ENCODE measurements at regions not wholly inside any gene's neighbourhood (a gene's known extent, or its start where the extent isn't known, plus 50 kb on each side); places are given as distances from the start of the nearest gene placed in this dataset.
"Not testable (repeated sequence)": the region's sequence is repeated elsewhere in the genome, so short reads cannot be mapped to it uniquely, and the experiment has no call there.

DNA sequence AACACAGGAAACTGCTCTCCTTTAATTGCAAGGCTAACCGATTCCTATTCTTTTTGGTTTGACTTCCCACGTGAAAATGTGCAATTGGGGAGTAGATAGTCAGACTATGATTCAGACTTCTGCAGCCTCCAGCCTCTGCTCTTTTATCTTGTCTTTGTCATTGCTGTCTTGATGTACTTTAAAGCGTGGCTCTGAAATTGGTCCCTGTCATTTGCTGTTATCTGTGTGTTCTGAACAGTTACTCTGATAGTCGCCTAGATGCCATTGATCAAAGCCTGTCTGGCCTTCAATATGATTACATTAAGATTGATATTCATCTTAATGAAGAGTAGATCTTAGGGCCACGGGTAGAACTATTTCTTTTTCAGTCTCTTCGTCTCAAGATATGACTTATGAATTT is 799.2 kb downstream of the REEP3 start:
- no peak for DNase-seq (ENCODE audit: low read depth)

DNA sequence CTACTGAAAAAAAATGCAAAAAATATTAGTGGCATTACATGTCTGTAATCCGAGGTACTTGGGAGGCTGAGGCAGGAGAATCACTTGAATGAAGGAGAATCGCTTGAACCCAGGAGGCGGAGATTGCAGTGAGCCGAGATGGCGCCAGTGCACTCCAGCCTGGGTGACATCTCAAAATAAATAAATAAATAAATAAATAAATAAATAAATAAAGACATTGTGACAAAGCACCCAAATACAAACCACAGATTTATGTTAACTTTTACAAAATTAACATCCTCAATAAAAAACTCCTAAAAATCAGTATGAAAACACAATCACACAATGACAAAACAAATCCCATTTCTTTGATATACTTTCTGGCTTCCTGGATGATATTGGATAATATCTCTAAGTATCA is 808.3 kb downstream of the REEP3 start:
- DNase-seq (ENCODE audit: low read depth): no peak

DNA sequence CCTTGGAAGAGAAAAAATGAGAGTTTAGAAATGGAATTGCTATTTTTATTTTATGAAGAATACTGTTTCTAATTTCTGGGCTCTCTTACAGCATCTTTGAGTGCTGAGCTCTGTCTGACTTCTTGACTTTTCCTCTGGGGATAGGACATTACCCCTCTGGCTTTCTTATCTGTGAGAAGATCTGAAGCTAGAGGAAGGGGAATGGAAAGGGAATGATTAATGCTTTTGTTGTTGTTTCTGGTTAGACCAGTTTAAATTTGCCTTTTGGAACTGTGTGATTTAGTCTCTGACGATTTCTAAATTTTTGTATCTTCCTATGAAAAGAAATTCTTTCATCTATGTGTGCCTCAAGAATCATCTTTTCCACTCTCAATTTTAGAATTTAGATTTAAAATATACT is 811.4 kb downstream of the REEP3 start:
- no peak for DNase-seq (ENCODE audit: low read depth)

DNA sequence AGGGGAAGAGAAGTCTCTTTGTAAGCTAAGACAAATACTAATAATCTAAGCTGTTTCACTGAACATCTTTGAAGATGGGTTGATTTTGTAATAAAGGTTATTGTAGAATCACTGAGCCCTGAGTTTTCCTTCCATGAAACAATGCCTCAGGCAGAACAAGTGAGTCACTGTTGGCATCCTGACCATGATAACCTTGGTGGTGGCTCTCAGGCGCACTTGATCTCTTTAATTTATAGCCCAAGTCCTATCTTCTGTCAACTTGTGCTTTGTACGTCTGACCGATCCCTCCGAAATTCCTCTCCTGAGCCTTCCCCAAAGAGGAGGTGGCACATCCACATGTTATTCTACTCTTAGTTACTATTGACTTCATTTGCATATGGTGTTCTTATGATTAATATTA is 812.9 kb downstream of the REEP3 start:
- no peak for DNase-seq (ENCODE audit: low read depth)

DNA sequence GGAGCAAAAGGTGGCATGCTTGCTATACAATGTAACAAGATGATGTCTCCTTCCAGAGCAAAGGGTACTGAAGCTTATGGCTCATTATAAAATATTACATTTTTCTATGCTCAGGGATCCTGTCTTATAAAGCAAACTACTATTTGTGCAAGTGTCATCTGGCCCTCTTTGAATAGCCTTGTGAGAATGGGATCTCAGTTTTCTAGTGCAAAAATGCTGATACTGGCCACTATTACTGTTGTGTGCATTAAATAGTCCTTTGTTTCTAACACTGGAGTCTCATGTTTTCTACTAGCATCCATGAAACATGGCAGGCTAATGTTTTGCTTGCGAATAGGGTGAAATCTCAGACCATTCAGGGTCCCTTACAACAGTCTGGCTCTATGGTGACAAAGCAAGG is 823.0 kb downstream of the REEP3 start:
- no peak for DNase-seq (ENCODE audit: low read depth)

DNA sequence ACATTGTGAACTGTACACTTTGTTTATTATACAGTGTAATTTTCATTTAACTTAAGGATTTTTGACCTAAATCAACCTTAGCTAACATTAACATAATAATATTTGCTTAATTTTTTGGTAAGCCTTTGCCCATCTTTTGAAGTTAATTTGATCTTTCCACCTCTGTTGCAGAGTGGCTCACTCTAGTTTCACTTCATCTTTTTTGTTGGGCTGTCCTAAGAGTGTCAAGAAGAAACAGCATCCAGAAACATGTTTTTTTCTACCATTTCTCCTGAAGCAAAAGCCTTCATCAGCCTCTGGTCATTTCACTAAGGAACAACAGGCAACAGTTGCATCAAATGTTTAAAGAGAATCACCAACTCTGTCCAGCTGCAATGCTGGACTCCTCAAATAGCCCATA is 824.7 kb downstream of the REEP3 start:
- no peak for DNase-seq (ENCODE audit: low read depth)

DNA sequence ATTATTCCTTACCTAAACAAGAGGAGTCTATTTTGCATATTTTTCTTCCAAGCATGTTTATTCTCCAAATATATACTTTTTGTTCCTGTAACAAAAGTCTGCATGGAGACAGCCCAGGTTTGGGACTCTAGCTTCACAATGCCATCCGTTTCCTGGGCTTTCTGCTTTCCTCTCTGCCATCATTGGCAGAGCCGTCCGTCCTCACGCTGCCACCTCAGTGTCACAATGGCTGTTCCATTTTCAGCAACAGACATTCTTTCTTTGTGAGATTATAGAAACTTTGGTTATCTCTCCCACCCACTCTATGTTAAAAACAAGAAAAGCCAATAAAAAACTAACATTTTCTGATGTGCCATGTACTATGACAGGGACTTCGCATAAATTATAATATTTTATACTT is 825.2 kb downstream of the REEP3 start:
- no peak for DNase-seq (ENCODE audit: low read depth)

DNA sequence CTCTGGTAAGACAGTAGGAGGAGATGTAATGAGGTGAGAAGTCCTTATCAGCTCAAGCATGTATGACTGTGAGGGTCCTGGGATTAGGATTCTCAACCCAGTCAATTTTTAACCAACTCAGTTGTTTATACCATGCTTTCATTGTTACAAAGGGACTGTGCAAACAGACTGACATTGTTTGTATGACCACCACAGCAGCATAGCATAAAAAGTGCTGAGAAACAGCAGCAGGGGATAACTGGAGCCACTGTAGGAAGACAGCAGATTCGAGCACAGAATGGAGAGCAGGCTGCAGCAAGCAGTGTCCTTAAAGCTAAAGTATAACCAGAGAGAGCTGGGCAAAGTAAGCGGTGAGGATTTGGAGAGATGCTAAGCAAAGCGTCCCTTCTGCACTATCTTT is 829.5 kb downstream of the REEP3 start:
- no peak for DNase-seq (ENCODE audit: low read depth)

DNA sequence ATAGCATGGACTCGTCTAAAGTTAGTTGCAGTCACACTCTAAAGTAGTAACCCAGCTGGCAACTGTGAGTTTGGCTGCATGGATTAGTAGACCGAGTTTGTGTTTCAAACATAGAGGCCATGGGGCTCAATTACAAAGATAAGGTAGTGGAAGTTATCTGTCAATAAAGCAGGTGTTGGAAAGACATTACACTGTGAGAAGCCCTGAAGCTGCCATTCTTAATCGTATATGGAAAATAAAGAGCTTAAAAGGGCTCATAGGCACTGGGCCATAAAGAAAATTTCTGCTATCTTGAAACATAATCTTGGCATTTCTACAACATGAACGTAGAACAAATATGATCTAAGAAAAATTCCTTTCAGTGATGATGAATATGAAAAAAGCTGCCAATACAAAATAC is 837.7 kb downstream of the REEP3 start:
- DNase-seq (ENCODE audit: low read depth): no peak

DNA sequence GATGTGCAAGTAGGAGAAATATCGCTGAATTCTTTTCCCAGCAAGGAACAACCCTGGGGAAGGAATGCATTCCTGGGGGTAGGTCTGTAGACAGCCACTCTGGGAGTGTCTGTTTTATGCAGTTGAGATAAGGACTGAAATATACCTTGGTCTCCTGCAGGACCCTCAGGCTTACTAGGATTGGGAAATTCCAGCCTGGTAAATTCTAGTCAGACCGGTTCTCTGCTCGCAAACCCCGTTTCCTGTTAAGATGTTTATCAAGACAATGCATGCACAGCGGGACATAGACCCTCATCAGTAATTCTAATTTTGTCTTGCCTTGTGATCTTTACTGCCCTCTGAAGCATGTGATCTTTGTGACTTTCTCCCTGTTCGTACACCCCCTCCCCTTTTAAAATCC is 839.0 kb downstream of the REEP3 start:
- DNase-seq (ENCODE audit: low read depth): not testable (repeated sequence)

DNA sequence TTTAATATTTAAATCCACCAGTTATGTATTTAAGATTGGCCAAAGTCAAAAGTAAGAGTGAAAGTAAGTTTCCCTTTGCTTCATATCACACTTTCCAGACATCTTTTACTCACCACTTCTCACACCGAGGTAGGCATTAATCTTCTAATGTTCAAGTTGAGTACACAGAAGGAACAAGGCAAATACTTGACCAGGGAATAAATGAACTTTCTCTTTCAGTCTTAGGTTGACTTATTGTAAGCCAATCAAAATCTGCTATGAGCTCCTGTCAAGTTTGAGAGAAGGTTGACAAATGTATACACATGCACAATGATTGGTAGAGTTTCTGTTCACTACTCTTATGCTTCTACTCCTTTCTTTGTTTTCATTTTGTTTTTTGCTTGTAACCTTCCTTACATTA is 842.5 kb downstream of the REEP3 start:
- DNase-seq (ENCODE audit: low read depth): no peak

DNA sequence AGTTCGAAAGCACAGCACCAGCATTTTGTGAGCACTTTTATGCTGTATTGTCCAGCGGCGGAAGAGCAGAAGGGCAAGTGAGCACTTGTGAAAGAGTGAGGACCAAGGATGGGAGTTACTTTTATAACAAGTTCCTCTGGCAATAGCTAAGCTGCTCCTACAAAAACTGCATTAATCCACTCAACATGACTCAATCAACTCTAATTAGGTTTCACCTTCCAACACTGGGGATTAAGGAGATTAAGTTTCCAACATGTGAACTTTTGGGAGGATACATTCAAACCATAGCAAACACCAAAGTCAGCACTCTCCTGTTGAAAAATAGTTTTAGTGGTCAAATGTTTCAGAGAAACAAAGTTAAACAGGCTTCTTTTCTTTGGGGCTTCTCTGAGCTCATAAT is 844.5 kb downstream of the REEP3 start:
- DNase-seq (ENCODE audit: low read depth): no peak

DNA sequence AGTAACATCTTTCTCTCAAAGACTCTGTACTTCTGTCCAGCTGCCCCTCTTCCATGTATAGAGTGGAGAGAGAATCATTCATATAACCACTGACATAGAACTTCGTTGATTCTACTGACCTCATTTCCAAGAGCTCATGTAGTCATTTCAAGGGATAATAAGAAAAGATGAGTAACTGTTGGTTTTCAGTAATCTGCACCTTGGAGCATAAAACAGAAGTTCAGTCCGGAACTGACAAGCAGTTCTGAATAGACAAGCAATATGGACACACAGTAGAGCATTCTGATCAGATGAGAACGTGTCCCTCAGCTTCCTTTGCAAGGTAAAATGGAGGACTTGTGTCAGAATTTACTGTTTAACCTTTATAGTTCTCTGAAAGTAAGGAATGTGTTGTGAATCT is 847.1 kb downstream of the REEP3 start:
- DNase-seq (ENCODE audit: low read depth): no peak

DNA sequence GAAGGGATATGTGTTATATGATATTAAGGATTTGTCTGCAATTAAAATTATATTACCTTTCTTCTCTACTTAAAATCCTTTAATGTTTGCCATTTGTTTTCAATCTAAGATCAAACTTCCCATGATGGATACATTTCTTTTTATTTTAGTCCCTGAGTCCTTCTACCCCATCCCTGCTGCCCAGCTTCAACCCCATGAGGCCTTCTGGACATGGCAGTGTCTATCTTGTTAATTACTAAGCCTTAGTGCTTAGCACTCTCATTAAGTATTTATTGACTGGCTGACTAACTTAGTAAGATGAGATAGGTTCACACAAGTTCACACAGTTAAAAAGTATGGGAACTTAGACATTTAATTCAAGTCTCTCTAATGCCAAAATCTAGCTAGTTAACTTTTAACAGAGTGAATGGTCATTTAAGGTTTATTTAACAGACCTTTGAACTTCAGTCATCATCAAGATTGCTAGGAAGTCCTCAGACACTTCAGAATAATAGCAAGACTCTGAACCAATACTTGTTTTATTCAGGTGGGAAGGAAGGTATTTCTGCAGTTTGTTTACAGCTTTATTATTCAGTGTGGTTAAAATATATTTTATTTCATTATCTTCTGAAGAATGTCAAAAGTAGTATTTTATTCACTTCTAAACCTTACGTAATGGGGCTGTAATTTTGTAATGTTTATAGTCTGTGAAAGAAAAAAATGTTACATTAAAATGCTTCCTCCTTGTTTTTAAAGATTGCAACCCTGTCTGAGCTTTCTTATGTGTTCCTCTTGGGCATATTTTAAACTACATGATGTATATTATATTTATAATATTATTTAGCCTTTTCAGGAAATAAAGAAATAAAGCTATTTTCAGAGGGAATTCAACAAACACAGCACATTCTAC is 848.9 kb downstream of the REEP3 start:
- no peak for DNase-seq (ENCODE audit: low read depth)

DNA sequence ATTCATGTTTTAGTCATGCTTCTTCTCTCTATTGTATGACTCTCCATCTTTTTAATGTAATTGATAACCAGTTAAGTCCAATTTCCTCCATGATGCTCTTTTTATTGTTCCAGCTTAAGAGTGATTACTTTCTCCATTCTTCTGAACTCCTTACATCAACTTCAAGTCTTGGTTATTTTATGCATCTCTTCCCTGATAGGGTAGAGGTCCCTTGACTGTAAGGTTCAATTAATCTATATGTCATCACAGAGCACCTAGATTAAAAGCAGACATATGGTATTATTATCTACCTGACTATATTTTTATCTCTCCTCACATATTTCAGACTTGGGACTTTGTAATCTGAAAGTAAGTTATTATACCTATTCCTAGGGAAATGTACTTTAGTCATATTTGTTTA is 853.1 kb downstream of the REEP3 start:
- DNase-seq (ENCODE audit: low read depth): no peak

DNA sequence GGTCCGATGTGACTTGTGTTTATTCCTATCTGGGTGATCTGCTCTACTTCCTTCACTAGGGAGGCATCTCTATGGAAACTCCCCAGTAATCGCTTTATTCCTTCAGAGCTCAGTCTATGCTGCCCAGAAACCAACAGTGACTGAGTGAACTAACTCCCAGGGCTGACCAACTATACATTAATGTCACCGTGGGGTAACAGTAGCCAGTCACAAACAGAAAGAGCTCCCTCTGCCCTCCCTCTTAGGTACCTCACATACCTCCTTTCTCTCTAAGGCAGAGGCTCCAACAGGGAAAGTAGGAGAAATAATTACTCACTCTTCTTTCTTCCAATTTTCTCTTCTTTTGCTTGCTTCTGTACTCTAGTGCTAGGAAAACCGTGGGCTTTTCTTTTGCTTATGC is 855.0 kb downstream of the REEP3 start:
- no peak for DNase-seq (ENCODE audit: low read depth)

DNA sequence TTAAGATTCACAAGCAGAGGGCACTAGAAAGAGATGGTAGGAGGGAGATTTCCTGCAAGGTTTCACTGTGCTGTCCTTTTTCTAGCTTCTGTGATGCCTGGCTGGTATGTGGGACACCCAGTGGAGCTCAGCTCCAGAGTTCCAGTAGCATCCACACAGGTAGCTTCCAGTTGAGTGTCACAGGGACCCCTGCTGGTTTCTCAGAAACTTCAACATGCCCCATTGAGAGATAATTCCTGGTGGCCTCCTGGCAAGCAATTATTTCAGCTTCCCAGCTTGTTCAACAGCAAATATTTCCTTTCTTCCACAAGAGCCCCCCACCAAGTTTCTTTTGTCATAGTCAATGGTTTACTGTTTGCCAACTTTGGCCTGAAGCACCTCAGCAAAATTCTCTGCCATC is 858.7 kb downstream of the REEP3 start:
- no peak for DNase-seq (ENCODE audit: low read depth)

DNA sequence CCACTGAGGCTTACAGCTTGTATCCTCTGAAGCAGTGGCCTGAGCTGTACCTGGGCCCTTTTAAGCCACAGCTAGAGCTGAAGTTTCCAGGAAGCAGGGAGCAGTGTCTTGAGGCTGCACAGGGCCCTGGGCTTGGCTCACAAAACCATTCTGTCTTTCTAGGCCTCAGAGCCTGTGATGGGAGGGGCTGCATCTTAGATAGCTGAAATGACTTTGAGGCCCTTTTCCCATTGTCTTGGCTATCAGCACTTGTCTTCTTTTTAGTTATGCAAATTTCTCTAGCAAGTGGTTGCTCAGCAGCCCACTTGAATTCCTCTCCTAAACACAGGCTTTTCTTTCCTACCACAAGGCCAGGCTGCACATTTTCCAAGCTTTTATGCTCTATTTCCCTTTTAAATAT is 864.2 kb downstream of the REEP3 start:
- DNase-seq (ENCODE audit: low read depth): no peak

DNA sequence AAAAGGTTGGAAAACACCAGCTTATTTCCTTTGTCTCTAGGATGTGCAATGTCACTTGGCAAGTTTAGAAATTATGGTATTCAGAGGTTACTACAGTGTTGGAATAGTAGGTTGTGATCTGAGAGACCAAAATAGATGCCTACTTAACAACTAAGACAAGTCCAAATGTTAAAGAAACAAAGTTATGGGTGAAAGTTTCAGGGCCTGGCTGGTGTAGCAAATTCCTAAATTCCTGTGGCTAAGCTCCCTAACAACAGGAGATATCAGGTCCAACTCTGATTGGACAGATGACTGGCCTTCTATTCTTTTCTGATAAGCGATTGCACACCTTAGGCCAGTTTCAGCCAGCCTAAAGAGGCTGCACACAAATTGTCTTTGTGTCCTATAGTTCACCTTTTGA is 873.5 kb downstream of the REEP3 start:
- no peak for DNase-seq (ENCODE audit: low read depth)

DNA sequence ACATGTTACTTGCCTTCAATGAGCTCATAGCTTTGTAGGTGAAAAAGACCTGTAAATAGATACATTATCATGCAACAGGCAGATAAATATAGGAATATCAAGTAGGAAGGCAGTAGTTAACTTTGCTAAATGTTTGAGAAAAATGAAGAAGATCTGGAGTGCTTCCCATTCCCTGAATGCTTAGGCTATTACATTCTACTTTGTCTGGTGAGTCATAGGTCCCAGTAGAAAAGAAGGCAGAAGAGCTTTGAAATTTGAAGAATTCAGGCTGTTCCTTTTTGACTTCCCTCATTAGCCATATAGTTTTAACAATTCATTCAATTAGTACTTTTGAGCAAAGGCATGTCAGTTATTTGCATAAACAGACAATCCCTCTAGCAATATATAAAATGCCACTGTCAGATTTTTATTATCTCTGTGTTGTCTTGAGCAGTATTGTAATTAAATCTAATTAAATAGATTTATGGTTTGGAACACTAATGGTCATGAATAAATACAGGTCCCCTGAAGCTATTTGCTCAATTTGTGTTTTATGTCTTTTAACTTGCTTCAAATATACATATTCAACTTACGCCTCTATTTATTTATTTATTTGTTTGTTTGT is 875.0 kb downstream of the REEP3 start:
- no peak for DNase-seq (ENCODE audit: low read depth)

DNA sequence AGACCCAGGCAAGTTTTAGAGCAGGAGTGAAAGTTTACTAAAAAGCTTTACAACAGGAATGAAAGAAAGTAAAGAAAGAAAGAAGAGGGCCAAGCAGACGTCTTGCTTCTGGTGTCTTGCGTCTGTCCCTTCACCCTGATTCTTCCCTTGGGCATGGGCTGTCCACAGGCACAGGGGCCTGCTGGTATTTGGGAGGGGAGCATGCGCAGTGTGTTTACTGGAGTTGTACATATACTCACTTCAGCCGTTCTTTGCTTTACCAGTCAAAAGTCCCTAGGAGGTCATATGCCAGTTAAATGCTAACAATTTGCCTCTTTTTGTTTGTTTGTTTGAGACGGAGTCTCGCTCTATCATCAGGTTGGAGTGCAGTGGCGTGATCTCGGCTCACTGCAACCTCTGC is 875.9 kb downstream of the REEP3 start:
- no peak for DNase-seq (ENCODE audit: low read depth)

DNA sequence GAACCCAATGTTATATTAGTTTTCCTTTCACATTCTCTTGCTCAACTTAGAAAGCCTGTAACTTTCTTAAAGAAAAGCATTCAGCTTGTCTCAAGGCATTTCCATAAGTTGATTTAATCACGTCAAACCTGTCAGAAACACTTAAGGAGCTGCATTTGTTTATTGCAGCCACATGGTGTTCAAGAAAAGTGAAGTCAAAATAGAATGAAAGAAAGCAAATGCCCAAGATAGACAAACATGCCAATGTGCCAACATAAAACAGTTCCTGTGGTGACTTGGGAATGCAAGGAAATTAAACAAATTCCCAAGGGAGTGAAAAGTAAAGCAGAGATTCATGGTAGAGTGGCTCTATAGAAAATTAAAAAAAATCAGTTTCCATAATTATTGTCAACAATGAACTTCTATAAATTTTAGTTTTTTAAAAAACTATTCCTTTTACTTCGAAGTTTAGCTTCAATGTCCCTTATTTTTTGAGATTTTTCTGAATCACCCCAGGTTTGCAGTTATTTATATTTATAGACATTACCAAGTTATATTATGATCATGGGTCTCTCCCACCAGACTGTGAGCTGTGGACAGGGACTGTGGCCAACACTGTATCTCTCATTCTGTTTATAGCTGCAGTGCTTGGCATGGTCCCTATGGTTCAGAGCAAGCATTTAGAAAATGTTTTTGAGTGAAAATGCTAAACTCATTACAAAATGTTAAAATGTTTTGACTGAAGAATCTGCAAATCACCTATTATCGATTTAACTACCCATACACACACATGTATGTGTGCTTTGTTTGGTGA is 887.4 kb downstream of the REEP3 start:
- DNase-seq (ENCODE audit: low read depth): no peak

DNA sequence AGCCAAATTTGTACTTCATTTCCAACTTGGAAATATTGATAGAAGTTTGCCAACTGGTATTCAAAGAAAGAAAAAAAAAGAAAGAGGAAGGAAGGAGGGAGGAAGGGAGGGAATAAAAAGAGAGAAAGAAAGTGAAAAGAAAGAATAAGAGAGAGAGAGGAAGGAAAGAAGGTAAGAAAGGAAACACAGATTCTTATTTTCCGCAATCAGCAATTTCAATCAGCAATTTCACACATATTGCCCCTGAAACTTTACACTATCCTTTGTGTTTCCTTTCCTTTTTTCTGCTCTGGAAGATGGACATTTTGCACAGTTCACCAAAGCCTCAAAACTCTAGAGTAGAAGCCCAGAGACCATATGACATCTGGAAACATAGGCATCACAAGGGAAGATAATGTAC is 888.1 kb downstream of the REEP3 start:
- DNase-seq (ENCODE audit: low read depth): no peak
